ENCODE measurements at regions not wholly inside any gene's neighbourhood (a gene's known extent, or its start where the extent isn't known, plus 50 kb on each side); places are given as distances from the start of the nearest gene placed in this dataset.

DNA sequence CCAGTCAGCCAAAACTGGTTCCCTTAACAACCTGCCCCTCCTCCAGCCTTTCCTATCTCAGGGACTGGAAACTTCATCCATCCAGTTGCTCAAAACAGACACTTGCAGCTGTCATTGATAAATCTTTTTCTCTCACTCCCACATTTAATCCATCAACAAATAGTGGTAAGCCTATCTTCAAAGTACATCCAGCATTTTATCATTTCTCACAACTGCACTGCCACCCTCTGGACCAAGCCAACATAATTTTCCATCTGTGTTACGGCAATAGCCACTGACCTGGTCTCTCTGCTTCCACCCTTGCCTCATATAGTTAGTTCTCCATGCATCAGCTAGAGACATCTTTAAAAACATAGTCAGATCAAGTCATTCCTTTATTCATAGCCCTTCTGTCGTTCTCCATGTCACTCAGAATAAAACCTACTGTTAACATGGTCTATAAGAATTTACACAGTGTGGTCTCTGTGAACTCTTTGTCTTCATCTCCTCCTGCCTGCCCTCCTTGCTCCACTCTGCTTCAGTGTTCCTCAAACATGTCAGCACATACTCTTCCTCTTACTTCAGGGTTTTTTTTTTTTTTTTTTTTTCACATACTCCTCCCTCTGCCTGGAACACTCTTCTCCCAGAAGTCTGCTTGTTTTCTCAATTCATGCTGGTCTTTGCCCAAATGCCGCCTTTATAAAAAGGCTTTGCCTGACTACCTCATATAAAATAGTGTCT, 102.5 kb upstream of the COL6A5 start:
- TF ChIP-seq, protein P1, sequence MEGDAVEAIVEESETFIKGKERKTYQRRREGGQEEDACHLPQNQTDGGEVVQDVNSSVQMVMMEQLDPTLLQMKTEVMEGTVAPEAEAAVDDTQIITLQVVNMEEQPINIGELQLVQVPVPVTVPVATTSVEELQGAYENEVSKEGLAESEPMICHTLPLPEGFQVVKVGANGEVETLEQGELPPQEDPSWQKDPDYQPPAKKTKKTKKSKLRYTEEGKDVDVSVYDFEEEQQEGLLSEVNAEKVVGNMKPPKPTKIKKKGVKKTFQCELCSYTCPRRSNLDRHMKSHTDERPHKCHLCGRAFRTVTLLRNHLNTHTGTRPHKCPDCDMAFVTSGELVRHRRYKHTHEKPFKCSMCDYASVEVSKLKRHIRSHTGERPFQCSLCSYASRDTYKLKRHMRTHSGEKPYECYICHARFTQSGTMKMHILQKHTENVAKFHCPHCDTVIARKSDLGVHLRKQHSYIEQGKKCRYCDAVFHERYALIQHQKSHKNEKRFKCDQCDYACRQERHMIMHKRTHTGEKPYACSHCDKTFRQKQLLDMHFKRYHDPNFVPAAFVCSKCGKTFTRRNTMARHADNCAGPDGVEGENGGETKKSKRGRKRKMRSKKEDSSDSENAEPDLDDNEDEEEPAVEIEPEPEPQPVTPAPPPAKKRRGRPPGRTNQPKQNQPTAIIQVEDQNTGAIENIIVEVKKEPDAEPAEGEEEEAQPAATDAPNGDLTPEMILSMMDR (IDR thresholded peaks at IDR 0.05), result peak in 3 of 7 experiments; percentile 1 to 27 (median 24)
- no peak for TF ChIP-seq POLR2A (IDR thresholded peaks at IDR 0.05)
